ENCODE measurements at regions not wholly inside any gene's neighbourhood (a gene's known extent, or its start where the extent isn't known, plus 50 kb on each side); places are given as distances from the start of the nearest gene placed in this dataset.
"Not testable (repeated sequence)": the region's sequence is repeated elsewhere in the genome, so short reads cannot be mapped to it uniquely, and the experiment has no call there.

GRCh38 chr2:34242763-34243123, 643.6 kb upstream of the FAM98A start:
- no peak for DNase-seq

- DNase-seq, result no peak
Observed at GRCh38 chr2:34241905-34242762, 643.0 kb upstream of the FAM98A start.

GRCh38 chr2:34239511-34239910, 640.4 kb upstream of the FAM98A start:
- no peak for DNase-seq

GRCh38 chr2:34234823-34235222, 635.7 kb upstream of the FAM98A start:
- DNase-seq, result no peak

GRCh38 chr2:34229998-34230397, 630.9 kb upstream of the FAM98A start:
- DNase-seq, result no peak

- no peak for DNase-seq
Observed at GRCh38 chr2:34215174-34215573, 616.1 kb upstream of the FAM98A start.

GRCh38 chr2:34210382-34210781, 611.3 kb upstream of the FAM98A start:
- DNase-seq, result not testable (repeated sequence)

GRCh38 chr2:34204560-34204959, 605.5 kb upstream of the FAM98A start:
- no peak for DNase-seq

GRCh38 chr2:34201099-34201498, 602.0 kb upstream of the FAM98A start:
- DNase-seq, result no peak

GRCh38 chr2:34199971-34200370, 600.9 kb upstream of the FAM98A start:
- DNase-seq, result no peak

- no peak for DNase-seq
Observed at GRCh38 chr2:34193164-34193563, 594.1 kb upstream of the FAM98A start.

- no peak for DNase-seq
Observed at GRCh38 chr2:34188464-34189303, 589.6 kb upstream of the FAM98A start.

- no peak for DNase-seq
Observed at GRCh38 chr2:34179511-34179910, 580.4 kb upstream of the FAM98A start.

- no peak for DNase-seq
Observed at GRCh38 chr2:34178482-34178881, 579.4 kb upstream of the FAM98A start.

GRCh38 chr2:34176693-34177092, 577.6 kb upstream of the FAM98A start:
- DNase-seq, result no peak

GRCh38 chr2:34174506-34174905, 575.4 kb upstream of the FAM98A start:
- DNase-seq, result no peak

- DNase-seq, result no peak
Observed at GRCh38 chr2:34162231-34162630, 563.1 kb upstream of the FAM98A start.

- no peak for DNase-seq
Observed at GRCh38 chr2:34161549-34161948, 562.5 kb upstream of the FAM98A start.

GRCh38 chr2:34159901-34160300, 560.8 kb upstream of the FAM98A start:
- no peak for DNase-seq

- DNase-seq, result no peak
Observed at GRCh38 chr2:34153484-34153883, 554.4 kb upstream of the FAM98A start.

GRCh38 chr2:34147780-34148179, 548.7 kb upstream of the FAM98A start:
- no peak for DNase-seq

GRCh38 chr2:34143149-34143548, 544.0 kb upstream of the FAM98A start:
- DNase-seq, result no peak

GRCh38 chr2:34142531-34143008, 543.5 kb upstream of the FAM98A start:
- not testable (repeated sequence) for DNase-seq

GRCh38 chr2:34133065-34133464, 534.0 kb upstream of the FAM98A start:
- not testable (repeated sequence) for DNase-seq
